ENCODE measurements at regions not wholly inside any gene's neighbourhood (a gene's known extent, or its start where the extent isn't known, plus 50 kb on each side); places are given as distances from the start of the nearest gene placed in this dataset.

- TF ChIP-seq, protein P1, sequence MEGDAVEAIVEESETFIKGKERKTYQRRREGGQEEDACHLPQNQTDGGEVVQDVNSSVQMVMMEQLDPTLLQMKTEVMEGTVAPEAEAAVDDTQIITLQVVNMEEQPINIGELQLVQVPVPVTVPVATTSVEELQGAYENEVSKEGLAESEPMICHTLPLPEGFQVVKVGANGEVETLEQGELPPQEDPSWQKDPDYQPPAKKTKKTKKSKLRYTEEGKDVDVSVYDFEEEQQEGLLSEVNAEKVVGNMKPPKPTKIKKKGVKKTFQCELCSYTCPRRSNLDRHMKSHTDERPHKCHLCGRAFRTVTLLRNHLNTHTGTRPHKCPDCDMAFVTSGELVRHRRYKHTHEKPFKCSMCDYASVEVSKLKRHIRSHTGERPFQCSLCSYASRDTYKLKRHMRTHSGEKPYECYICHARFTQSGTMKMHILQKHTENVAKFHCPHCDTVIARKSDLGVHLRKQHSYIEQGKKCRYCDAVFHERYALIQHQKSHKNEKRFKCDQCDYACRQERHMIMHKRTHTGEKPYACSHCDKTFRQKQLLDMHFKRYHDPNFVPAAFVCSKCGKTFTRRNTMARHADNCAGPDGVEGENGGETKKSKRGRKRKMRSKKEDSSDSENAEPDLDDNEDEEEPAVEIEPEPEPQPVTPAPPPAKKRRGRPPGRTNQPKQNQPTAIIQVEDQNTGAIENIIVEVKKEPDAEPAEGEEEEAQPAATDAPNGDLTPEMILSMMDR (IDR thresholded peaks at IDR 0.05; ENCODE audit: poor library complexity) = no peak
- no peak for TF ChIP-seq EZH2 (IDR thresholded peaks at IDR 0.05; ENCODE audit: borderline replicate concordance)
Measured at GRCh38 chr12:73623421-73623820, 914.2 kb upstream of the ATXN7L3B start.

Data from hepatocyte (in vitro differentiated cells).